Activated T-cell treated with anti-CD3 and anti-CD28 coated beads, Interleukin-2, amount 50 U/mL, for 4 hours (primary cell): ENCODE measurements at regions not wholly inside any gene's neighbourhood (a gene's known extent, or its start where the extent isn't known, plus 50 kb on each side); places are given as distances from the start of the nearest gene placed in this dataset.
"Not testable (repeated sequence)": the region's sequence is repeated elsewhere in the genome, so short reads cannot be mapped to it uniquely, and the experiment has no call there.

ENCODE experiments used
- ATAC-seq, 2 donors: fragments of 200-7000 bp; cut with Tn5 transposase; one replicate each; pipeline ENCODE4 v1.10.0; 2021
- DNase-seq: peaks from one replicate; pipeline ENCODE4 v3.0.0-alpha.2; 2020
- H3K27me3 Mint-ChIP-seq: one replicate; pipeline ENCODE4 v1.8.0; 2021; ENCODE audit warnings: low read depth, mixed read lengths
- H3K36me3 Mint-ChIP-seq: one replicate; pipeline ENCODE4 v1.8.0; 2022; ENCODE audit warnings: mixed read lengths; ENCODE audit not compliant: insufficient read depth
- H3K4me1 Mint-ChIP-seq: one replicate; pipeline ENCODE4 v1.8.0; 2021; ENCODE audit warnings: low read depth, mixed read lengths
- H3K4me3 Mint-ChIP-seq: one replicate; pipeline ENCODE4 v1.8.0; 2021; ENCODE audit warnings: mild to moderate bottlenecking, moderate library complexity, mixed read lengths
- H3K9me3 Mint-ChIP-seq: one replicate; pipeline ENCODE4 v1.8.0; 2021; ENCODE audit warnings: mixed read lengths

GRCh38 chr3:172579753-172580152, 56.5 kb upstream of the TNFSF10 start:
- H3K4me3 Mint-ChIP-seq, ATAC-seq, H3K36me3 Mint-ChIP-seq, H3K27me3 Mint-ChIP-seq, DNase-seq, H3K9me3 Mint-ChIP-seq: not testable (repeated sequence)
- H3K4me1 Mint-ChIP-seq = peaks cover 74% of the 10 kb centered on the region

- not testable (repeated sequence) for H3K27me3 Mint-ChIP-seq, DNase-seq, H3K4me3 Mint-ChIP-seq, ATAC-seq, H3K36me3 Mint-ChIP-seq, H3K9me3 Mint-ChIP-seq
- H3K4me1 Mint-ChIP-seq = peaks cover 67% of the 10 kb centered on the region
These were observed 55.5 kb upstream of the TNFSF10 start for GRCh38 chr3:172578714-172579113.

DNA sequence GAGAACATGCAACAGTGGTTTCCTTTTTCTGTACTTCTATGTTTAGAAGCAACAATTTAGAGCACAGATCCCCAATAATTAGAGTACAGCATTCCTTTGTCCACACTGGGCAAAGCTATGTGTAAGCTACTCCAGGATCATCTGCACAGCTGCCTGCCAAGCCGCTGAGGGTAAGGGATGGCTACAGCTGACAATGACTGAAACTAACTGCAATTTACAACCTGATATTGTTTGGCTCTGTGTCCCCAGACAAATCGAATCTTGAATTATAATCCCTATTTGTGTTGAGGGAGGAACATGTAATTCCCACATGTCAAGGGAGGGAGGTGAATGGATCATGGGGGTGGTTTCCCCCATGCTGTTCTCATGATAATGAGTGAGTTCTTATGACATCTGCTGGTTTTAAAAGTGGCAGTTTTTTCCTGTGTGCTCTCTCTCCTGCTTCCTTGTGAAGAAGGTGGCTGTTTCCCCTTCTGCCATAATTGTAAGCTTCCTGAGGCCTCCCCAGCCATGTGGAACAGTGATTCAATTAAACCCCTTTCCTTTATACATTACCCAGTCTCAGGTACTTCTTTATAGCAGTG, 54.8 kb upstream of the TNFSF10 start:
- Mint-ChIP-seq H3K4me1 (peaks cover 62% of the 10 kb centered on the region), H3K4me3 (no peak overlapping the region), H3K27me3 (no peaks in the 10 kb centered on the region), H3K9me3 (peaks cover 4% of the 10 kb centered on the region), H3K36me3 (no peaks in the 10 kb centered on the region)
- ATAC-seq (no peak), DNase-seq (no peak)

DNA sequence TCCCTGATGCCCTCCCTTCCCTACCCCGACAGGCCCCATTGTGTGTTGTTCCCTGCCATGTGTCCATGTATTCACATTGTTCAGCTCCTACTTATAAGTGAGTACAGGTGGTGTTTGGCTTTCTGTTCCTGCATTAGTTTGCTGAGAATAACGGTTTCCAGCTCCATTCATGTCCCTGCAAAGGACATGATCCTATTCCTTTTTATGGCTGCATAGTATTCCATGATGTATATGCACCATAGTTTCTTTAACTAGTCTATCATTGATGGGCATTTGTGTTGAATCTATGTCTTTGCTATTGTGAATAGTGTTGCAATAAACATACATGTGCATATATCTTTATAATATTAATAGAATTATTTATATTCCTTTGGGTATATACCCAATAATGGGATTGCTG, 52.1 kb upstream of the TNFSF10 start:
- H3K27me3 Mint-ChIP-seq = no peaks in the 10 kb centered on the region
- H3K9me3 Mint-ChIP-seq = no peaks in the 10 kb centered on the region
- H3K4me1 Mint-ChIP-seq = peaks cover 35% of the 10 kb centered on the region
- no peaks in the 10 kb centered on the region for H3K36me3 Mint-ChIP-seq
- H3K4me3 Mint-ChIP-seq = no peak overlapping the region
- DNase-seq = no peak
- ATAC-seq = no peak

- peaks cover 23% of the 10 kb centered on the region for H3K4me1 Mint-ChIP-seq
- no peaks in the 10 kb centered on the region for H3K27me3 Mint-ChIP-seq
- DNase-seq (no peak), ATAC-seq (no peak)
- no peaks in the 10 kb centered on the region for H3K36me3 Mint-ChIP-seq
- H3K9me3 Mint-ChIP-seq = no peaks in the 10 kb centered on the region
- no peak overlapping the region for H3K4me3 Mint-ChIP-seq
These were observed 50.2 kb upstream of the TNFSF10 start for GRCh38 chr3:172573422-172573821.
